GM23338 (cell line): ENCODE measurements at regions not wholly inside any gene's neighbourhood (a gene's known extent, or its start where the extent isn't known, plus 50 kb on each side); places are given as distances from the start of the nearest gene placed in this dataset.

Source experiments
- ATAC-seq: fragments of 200-7000 bp; cut with Tn5 transposase; 3 replicates; pipeline ENCODE4 v1.9.1; 2020
- DNase-seq: peaks from one replicate; pipeline ENCODE4 v3.0.0-alpha.2; 2015; ENCODE audit warnings: low spot score
- H2AFZ ChIP-seq: fragments of 200-600 bp; sonication (generic); 2 replicates; pipeline ENCODE4 v1.8.0; 2016; ENCODE audit warnings: antibody characterized with exemption, mild to moderate bottlenecking, moderate library complexity
- H3F3A ChIP-seq: fragments of 200-600 bp; sonication (generic); replicated peaks from 2 replicates; pipeline ENCODE4 v1.8.0; 2017; ENCODE audit warnings: antibody characterized with exemption, mixed run types, low read depth
- H3K27ac ChIP-seq: fragments of 200-600 bp; sonication (generic); 2 replicates; pipeline ENCODE4 v1.6.1; 2016; ENCODE audit warnings: low read depth
- H3K27me3 ChIP-seq: fragments of 200-600 bp; sonication (generic); 2 replicates; pipeline ENCODE4 v1.8.0; 2016; ENCODE audit warnings: mild to moderate bottlenecking, mixed run types, moderate library complexity; ENCODE audit not compliant: insufficient read depth
- H3K36me3 ChIP-seq: fragments of 200-600 bp; sonication (generic); 2 replicates; pipeline ENCODE4 v1.8.0; 2016; ENCODE audit warnings: mild to moderate bottlenecking; ENCODE audit not compliant: insufficient read depth
- H3K4me1 ChIP-seq: fragments of 200-600 bp; sonication (generic); 2 replicates; pipeline ENCODE4 v1.8.0; 2016; ENCODE audit warnings: mild to moderate bottlenecking, moderate library complexity; ENCODE audit not compliant: insufficient read depth
- H3K4me2 ChIP-seq: fragments of 200-600 bp; sonication (generic); 2 replicates; pipeline ENCODE4 v1.7.1; 2017; ENCODE audit warnings: mixed run types
- H3K4me3 ChIP-seq: fragments of 200-600 bp; sonication (generic); 2 replicates; pipeline ENCODE4 v1.6.1; 2016; ENCODE audit warnings: mixed run types
- H3K79me2 ChIP-seq: fragments of 200-600 bp; sonication (generic); replicated peaks from 2 replicates; pipeline ENCODE4 v1.8.0; 2017; ENCODE audit warnings: mild to moderate bottlenecking; ENCODE audit not compliant: insufficient read depth
- H3K9me2 ChIP-seq: fragments of 200-600 bp; sonication (generic); 2 replicates; pipeline ENCODE4 v1.8.0; 2017; ENCODE audit not compliant: insufficient read depth
- H4K20me1 ChIP-seq: fragments of 200-600 bp; sonication (generic); replicated peaks from 2 replicates; pipeline ENCODE4 v1.8.0; 2017; ENCODE audit warnings: mild to moderate bottlenecking; ENCODE audit not compliant: insufficient read depth
- H3K27ac Mint-ChIP-seq: 2 replicates; pipeline ENCODE4 v1.8.0; 2020; ENCODE audit warnings: inconsistent platforms, mild to moderate bottlenecking, moderate library complexity, mixed read lengths
- H3K27me3 Mint-ChIP-seq: 3 replicates; pipeline ENCODE4 v1.8.0; 2022; ENCODE audit warnings: low read depth, mild to moderate bottlenecking, moderate library complexity, mixed read lengths, inconsistent platforms; ENCODE audit not compliant: insufficient read depth, poor library complexity
- H3K36me3 Mint-ChIP-seq: 3 replicates; pipeline ENCODE4 v1.8.0; 2021; ENCODE audit warnings: low read depth, mild to moderate bottlenecking, inconsistent platforms, moderate library complexity, mixed read lengths
- H3K4me1 Mint-ChIP-seq: 3 replicates; pipeline ENCODE4 v1.8.0; 2020; ENCODE audit warnings: mild to moderate bottlenecking, inconsistent platforms, mixed read lengths
- H3K4me3 Mint-ChIP-seq: 3 replicates; pipeline ENCODE4 v1.8.0; 2021; ENCODE audit warnings: moderate library complexity, mild to moderate bottlenecking, inconsistent platforms, mixed read lengths
- H3K9me3 Mint-ChIP-seq: 3 replicates; pipeline ENCODE4 v1.8.0; 2020; ENCODE audit warnings: moderate library complexity, mild to moderate bottlenecking, inconsistent platforms, mixed read lengths
- CREB1 ChIP-seq: fragments of 250-450 bp; sonication (Bioruptor Pico); IDR thresholded peaks from 2 replicates; pipeline ENCODE4 v1.5.0; 2020; ENCODE audit warnings: low read depth, mild to moderate bottlenecking, moderate library complexity
- EZH2 ChIP-seq: fragments of 200-600 bp; sonication (generic); IDR thresholded peaks from one replicate; pipeline ENCODE4 v1.8.0; 2017; ENCODE audit warnings: antibody characterized with exemption, mild to moderate bottlenecking, low read depth; ENCODE audit not compliant: unreplicated experiment
- EZH2phosphoT487 ChIP-seq: fragments of 200-600 bp; sonication (generic); IDR thresholded peaks from one replicate; pipeline ENCODE4 v1.8.1; 2018; ENCODE audit warnings: antibody characterized with exemption; ENCODE audit not compliant: unreplicated experiment
- JUNB ChIP-seq: IDR thresholded peaks from one replicate; pipeline ENCODE4 v1.6.1; 2016; ENCODE audit warnings: antibody characterized with exemption; ENCODE audit not compliant: unreplicated experiment
- NANOG ChIP-seq: IDR thresholded peaks from 2 replicates; pipeline ENCODE4 v1.6.1; 2016; ENCODE audit warnings: antibody characterized with exemption, borderline replicate concordance
- POLR2AphosphoS5 ChIP-seq: IDR thresholded peaks from 2 replicates; pipeline ENCODE4 v1.6.1; 2016; ENCODE audit warnings: antibody characterized with exemption, low read depth
- STAT1 ChIP-seq: IDR thresholded peaks from one replicate; pipeline ENCODE4 v1.6.1; 2016; ENCODE audit warnings: antibody characterized with exemption; ENCODE audit not compliant: unreplicated experiment
- ZNF114 ChIP-seq: fragments of 250-450 bp; sonication (Bioruptor Pico); IDR thresholded peaks from 2 replicates; pipeline ENCODE4 v1.5.0; 2020; ENCODE audit warnings: mild to moderate bottlenecking, moderate library complexity
- ZNF331 ChIP-seq: fragments of 250-450 bp; sonication (Bioruptor Pico); IDR thresholded peaks from 2 replicates; pipeline ENCODE4 v1.5.0; 2020; ENCODE audit warnings: low read depth, mild to moderate bottlenecking, moderate library complexity
- TF ChIP-seq, protein P1 (sequence below), 2 experiments: fragments of 200-600 bp in 1 of 2; sonication (generic) in 1 of 2; conservative IDR thresholded peaks; 2 replicates each; pipeline versions ENCODE4 v1.5.1 to v1.6.1; 2016 to 2017; ENCODE audit warnings: antibody characterized with exemption in 2 of 2, low read depth in 2 of 2, mild to moderate bottlenecking in 2 of 2, moderate library complexity in 1 of 2
- TF ChIP-seq, protein P2 (sequence below): IDR thresholded peaks from 2 replicates; pipeline ENCODE4 v1.6.1; 2016; ENCODE audit warnings: antibody characterized with exemption
- TF ChIP-seq, protein P3 (sequence below): fragments of 250-450 bp; sonication (Bioruptor Pico); IDR thresholded peaks from 2 replicates; pipeline ENCODE4 v1.5.0; 2020; ENCODE audit warnings: mild to moderate bottlenecking, moderate library complexity
- TF ChIP-seq, protein P4 (sequence below): IDR thresholded peaks from one replicate; pipeline ENCODE4 v1.6.1; 2018; ENCODE audit warnings: antibody characterized with exemption; ENCODE audit not compliant: unreplicated experiment

DNA sequence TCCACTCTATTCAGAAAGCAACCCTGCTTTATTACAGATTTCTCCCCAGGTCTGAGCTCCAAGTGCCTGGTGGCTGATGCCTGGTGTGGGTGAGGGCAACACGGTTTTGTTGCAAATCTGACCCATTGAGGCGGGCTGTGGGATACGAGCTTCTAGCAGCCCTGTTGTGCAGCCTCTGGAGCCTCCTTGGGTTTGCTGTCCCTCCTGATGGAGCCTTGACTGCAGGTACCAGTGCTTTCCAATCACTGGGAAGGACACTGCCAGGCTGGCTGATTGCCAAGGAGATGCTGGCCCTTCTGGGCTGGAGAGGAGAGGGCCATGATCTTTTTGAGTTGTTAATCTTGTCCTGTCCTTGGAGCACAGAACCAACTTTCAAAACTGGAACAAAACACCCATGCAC, 151.0 kb upstream of the RGMA start:
- no peak overlapping the region for H2AFZ ChIP-seq
- Mint-ChIP-seq H3K4me1 (peaks cover 16% of the 10 kb centered on the region), H3K9me3 (no peaks in the 10 kb centered on the region; the same call in 2 of the 3 replicates), H3K36me3 (no peaks in the 10 kb centered on the region; the same call in 2 of the 3 replicates), H3K27ac (no peak overlapping the region), H3K27me3 (peaks cover 16% of the 10 kb centered on the region), H3K4me3 (no peak overlapping the region)
- H3K79me2 ChIP-seq, result no peaks in the 10 kb centered on the region
- H4K20me1 ChIP-seq, result no peaks in the 10 kb centered on the region
- H3K27me3 ChIP-seq, result peaks cover 23% of the 10 kb centered on the region
- no peaks in the 10 kb centered on the region for H3K36me3 ChIP-seq
- no peaks in the 10 kb centered on the region for H3K9me2 ChIP-seq
- no peak overlapping the region for H3K4me2 ChIP-seq
- ATAC-seq (no peak), DNase-seq (no peak)
- 0 out of 2 replicates have a peak, but pooled peaks cover 6% of the 10 kb centered on the region for H3F3A ChIP-seq
- no peak for TF ChIP-seq ZNF114 (CRISPR knock-in tag)
- TF ChIP-seq STAT1, result no peak
- TF ChIP-seq, protein P1, sequence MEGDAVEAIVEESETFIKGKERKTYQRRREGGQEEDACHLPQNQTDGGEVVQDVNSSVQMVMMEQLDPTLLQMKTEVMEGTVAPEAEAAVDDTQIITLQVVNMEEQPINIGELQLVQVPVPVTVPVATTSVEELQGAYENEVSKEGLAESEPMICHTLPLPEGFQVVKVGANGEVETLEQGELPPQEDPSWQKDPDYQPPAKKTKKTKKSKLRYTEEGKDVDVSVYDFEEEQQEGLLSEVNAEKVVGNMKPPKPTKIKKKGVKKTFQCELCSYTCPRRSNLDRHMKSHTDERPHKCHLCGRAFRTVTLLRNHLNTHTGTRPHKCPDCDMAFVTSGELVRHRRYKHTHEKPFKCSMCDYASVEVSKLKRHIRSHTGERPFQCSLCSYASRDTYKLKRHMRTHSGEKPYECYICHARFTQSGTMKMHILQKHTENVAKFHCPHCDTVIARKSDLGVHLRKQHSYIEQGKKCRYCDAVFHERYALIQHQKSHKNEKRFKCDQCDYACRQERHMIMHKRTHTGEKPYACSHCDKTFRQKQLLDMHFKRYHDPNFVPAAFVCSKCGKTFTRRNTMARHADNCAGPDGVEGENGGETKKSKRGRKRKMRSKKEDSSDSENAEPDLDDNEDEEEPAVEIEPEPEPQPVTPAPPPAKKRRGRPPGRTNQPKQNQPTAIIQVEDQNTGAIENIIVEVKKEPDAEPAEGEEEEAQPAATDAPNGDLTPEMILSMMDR (conservative IDR thresholded peaks at IDR 0.05; ENCODE audit: low read depth in 2 of 2), result no peak
- TF ChIP-seq, protein P2, sequence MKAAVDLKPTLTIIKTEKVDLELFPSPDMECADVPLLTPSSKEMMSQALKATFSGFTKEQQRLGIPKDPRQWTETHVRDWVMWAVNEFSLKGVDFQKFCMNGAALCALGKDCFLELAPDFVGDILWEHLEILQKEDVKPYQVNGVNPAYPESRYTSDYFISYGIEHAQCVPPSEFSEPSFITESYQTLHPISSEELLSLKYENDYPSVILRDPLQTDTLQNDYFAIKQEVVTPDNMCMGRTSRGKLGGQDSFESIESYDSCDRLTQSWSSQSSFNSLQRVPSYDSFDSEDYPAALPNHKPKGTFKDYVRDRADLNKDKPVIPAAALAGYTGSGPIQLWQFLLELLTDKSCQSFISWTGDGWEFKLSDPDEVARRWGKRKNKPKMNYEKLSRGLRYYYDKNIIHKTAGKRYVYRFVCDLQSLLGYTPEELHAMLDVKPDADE, result no peak
- TF ChIP-seq JUNB, result no peak
- no peak for TF ChIP-seq CREB1 (CRISPR knock-in tag)
- TF ChIP-seq ZNF331 (CRISPR knock-in tag), result no peak
- TF ChIP-seq POLR2AphosphoS5, result no peak
- TF ChIP-seq EZH2phosphoT487, result no peak
- TF ChIP-seq, protein P3, sequence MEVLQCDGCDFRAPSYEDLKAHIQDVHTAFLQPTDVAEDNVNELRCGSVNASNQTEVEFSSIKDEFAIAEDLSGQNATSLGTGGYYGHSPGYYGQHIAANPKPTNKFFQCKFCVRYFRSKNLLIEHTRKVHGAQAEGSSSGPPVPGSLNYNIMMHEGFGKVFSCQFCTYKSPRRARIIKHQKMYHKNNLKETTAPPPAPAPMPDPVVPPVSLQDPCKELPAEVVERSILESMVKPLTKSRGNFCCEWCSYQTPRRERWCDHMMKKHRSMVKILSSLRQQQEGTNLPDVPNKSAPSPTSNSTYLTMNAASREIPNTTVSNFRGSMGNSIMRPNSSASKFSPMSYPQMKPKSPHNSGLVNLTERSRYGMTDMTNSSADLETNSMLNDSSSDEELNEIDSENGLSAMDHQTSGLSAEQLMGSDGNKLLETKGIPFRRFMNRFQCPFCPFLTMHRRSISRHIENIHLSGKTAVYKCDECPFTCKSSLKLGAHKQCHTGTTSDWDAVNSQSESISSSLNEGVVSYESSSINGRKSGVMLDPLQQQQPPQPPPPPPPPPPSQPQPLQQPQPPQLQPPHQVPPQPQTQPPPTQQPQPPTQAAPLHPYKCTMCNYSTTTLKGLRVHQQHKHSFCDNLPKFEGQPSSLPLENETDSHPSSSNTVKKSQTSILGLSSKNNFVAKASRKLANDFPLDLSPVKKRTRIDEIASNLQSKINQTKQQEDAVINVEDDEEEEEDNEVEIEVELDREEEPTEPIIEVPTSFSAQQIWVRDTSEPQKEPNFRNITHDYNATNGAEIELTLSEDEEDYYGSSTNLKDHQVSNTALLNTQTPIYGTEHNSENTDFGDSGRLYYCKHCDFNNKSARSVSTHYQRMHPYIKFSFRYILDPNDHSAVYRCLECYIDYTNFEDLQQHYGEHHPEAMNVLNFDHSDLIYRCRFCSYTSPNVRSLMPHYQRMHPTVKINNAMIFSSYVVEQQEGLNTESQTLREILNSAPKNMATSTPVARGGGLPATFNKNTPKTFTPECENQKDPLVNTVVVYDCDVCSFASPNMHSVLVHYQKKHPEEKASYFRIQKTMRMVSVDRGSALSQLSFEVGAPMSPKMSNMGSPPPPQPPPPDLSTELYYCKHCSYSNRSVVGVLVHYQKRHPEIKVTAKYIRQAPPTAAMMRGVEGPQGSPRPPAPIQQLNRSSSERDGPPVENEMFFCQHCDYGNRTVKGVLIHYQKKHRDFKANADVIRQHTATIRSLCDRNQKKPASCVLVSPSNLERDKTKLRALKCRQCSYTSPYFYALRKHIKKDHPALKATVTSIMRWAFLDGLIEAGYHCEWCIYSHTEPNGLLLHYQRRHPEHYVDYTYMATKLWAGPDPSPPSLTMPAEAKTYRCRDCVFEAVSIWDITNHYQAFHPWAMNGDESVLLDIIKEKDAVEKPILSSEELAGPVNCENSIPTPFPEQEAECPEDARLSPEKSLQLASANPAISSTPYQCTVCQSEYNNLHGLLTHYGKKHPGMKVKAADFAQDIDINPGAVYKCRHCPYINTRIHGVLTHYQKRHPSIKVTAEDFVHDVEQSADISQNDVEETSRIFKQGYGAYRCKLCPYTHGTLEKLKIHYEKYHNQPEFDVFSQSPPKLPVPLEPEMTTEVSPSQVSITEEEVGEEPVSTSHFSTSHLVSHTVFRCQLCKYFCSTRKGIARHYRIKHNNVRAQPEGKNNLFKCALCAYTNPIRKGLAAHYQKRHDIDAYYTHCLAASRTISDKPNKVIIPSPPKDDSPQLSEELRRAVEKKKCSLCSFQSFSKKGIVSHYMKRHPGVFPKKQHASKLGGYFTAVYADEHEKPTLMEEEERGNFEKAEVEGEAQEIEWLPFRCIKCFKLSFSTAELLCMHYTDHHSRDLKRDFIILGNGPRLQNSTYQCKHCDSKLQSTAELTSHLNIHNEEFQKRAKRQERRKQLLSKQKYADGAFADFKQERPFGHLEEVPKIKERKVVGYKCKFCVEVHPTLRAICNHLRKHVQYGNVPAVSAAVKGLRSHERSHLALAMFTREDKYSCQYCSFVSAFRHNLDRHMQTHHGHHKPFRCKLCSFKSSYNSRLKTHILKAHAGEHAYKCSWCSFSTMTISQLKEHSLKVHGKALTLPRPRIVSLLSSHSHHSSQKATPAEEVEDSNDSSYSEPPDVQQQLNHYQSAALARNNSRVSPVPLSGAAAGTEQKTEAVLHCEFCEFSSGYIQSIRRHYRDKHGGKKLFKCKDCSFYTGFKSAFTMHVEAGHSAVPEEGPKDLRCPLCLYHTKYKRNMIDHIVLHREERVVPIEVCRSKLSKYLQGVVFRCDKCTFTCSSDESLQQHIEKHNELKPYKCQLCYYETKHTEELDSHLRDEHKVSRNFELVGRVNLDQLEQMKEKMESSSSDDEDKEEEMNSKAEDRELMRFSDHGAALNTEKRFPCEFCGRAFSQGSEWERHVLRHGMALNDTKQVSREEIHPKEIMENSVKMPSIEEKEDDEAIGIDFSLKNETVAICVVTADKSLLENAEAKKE (CRISPR knock-in tag), result no peak
- no peak for TF ChIP-seq EZH2
- TF ChIP-seq, protein P4, sequence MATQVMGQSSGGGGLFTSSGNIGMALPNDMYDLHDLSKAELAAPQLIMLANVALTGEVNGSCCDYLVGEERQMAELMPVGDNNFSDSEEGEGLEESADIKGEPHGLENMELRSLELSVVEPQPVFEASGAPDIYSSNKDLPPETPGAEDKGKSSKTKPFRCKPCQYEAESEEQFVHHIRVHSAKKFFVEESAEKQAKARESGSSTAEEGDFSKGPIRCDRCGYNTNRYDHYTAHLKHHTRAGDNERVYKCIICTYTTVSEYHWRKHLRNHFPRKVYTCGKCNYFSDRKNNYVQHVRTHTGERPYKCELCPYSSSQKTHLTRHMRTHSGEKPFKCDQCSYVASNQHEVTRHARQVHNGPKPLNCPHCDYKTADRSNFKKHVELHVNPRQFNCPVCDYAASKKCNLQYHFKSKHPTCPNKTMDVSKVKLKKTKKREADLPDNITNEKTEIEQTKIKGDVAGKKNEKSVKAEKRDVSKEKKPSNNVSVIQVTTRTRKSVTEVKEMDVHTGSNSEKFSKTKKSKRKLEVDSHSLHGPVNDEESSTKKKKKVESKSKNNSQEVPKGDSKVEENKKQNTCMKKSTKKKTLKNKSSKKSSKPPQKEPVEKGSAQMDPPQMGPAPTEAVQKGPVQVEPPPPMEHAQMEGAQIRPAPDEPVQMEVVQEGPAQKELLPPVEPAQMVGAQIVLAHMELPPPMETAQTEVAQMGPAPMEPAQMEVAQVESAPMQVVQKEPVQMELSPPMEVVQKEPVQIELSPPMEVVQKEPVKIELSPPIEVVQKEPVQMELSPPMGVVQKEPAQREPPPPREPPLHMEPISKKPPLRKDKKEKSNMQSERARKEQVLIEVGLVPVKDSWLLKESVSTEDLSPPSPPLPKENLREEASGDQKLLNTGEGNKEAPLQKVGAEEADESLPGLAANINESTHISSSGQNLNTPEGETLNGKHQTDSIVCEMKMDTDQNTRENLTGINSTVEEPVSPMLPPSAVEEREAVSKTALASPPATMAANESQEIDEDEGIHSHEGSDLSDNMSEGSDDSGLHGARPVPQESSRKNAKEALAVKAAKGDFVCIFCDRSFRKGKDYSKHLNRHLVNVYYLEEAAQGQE, result no peak
- TF ChIP-seq NANOG, result no peak
- H3K4me1 ChIP-seq, result peaks cover 38% of the 10 kb centered on the region
- H3K4me3 ChIP-seq, result no peak overlapping the region
- H3K27ac ChIP-seq, result no peak overlapping the region
